Upper lobe of left lung (tissue), 4 donors: ENCODE measurements at regions not wholly inside any gene's neighbourhood (a gene's known extent, or its start where the extent isn't known, plus 50 kb on each side); places are given as distances from the start of the nearest gene placed in this dataset.

Source experiments
- CTCF ChIP-seq, 6 experiments: fragments of 450-650 bp in 4 of 6; fragments of 200-600 bp in 2 of 6; sonication (generic) in 2 of 6; IDR thresholded peaks; one replicate each; pipeline ENCODE4 v1.5.1; 2016 to 2019; ENCODE audit warnings: antibody characterized with exemption in 6 of 6
- EP300 ChIP-seq, 4 donors: sonication (generic); formaldehyde crosslinking; IDR thresholded peaks; one replicate each; pipeline ENCODE4 v1.5.1; 2017; ENCODE audit warnings: antibody characterized with exemption in 4 of 4, control low read depth in 2 of 4

GRCh38 chr13:89383891-89384290, 1712.7 kb downstream of the SLITRK5 start:
- TF ChIP-seq CTCF (IDR thresholded peaks at IDR 0.05) = no peak
- no peak for TF ChIP-seq EP300 (IDR thresholded peaks at IDR 0.05)
